ENCODE measurements at regions not wholly inside any gene's neighbourhood (a gene's known extent, or its start where the extent isn't known, plus 50 kb on each side); places are given as distances from the start of the nearest gene placed in this dataset.

DNA sequence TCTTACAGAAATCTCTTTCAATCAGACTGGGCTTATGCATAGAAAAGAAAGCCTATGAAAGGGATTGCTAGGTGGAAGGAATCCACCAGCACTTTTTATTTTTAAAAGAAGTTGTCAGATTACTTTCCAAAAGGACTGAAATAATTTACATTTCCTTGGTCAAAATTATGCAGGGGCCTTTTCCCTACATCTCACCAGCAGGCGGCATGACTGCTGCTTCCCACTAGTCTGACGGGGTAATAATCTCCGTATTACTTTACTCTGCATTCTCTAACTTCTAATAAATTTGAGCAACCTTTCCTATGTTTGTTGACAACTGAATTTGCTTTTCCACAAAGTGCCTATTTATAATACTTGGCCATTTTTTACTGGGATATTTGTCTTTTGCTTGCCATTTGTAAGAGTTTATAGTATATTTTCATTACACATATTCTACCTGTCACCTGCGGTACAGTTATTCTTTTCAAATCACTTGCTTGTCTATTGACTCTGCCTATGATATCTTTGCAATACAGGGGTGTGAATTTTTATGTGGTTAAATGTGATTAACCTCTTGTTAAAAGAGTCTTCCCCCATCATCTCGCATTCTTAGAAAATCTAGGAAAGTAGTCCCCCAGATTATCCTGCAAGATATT lies 51.9 kb upstream of the USP47 start:
- Mint-ChIP-seq H3K4me1 (peaks cover 4% of the 10 kb centered on the region), H3K4me3 (no peak overlapping the region), H3K36me3 (ENCODE audit: low read depth) (peaks cover 2% of the 10 kb centered on the region), H3K27ac (no peak overlapping the region), H3K27me3 (peaks cover 29% of the 10 kb centered on the region)
- ATAC-seq (peak; percentile 44), DNase-seq (no peak)
- H3K9me3 ChIP-seq (ENCODE audit: control insufficient read depth, low read length, poor library complexity, severe bottlenecking), result no peaks in the 10 kb centered on the region

DNA sequence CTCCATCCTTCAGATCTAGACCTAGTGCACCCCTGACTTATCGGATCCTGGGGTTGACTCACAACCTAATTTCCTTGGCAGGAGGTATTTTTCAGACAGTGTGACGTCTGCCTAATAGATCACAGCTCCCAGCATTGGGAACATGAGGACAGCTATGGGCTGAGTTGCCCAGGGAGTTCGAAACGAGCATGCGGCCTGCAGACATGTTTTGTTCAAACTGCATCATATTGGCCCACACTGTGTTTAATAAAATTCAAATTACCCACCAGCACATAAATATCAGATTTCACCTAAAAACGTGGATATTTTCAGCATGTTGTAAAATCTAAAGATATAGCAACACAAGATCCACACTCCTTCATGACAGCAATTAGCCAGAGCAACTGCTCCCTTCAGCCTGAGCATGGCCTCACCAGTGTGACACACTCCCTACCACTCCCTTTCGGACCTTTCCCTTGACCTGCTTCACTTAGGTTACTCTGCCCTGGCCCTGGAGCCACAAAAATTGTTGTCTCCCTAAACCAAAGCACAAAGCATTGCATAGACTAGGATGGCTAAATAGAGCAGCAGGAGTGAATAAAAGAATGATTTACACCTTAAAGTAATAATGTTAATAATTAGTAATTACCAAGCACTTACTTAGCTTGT lies 53.6 kb upstream of the USP47 start:
- no peak overlapping the region for H3K27ac Mint-ChIP-seq
- peak; percentile 12 for ATAC-seq
- H3K4me3 Mint-ChIP-seq, result no peak overlapping the region
- no peaks in the 10 kb centered on the region for H3K9me3 ChIP-seq (ENCODE audit: control insufficient read depth, low read length, poor library complexity, severe bottlenecking)
- H3K4me1 Mint-ChIP-seq, result peaks cover 4% of the 10 kb centered on the region
- DNase-seq, result no peak
- peaks cover 34% of the 10 kb centered on the region for H3K27me3 Mint-ChIP-seq
- no peaks in the 10 kb centered on the region for H3K36me3 Mint-ChIP-seq (ENCODE audit: low read depth)

DNA sequence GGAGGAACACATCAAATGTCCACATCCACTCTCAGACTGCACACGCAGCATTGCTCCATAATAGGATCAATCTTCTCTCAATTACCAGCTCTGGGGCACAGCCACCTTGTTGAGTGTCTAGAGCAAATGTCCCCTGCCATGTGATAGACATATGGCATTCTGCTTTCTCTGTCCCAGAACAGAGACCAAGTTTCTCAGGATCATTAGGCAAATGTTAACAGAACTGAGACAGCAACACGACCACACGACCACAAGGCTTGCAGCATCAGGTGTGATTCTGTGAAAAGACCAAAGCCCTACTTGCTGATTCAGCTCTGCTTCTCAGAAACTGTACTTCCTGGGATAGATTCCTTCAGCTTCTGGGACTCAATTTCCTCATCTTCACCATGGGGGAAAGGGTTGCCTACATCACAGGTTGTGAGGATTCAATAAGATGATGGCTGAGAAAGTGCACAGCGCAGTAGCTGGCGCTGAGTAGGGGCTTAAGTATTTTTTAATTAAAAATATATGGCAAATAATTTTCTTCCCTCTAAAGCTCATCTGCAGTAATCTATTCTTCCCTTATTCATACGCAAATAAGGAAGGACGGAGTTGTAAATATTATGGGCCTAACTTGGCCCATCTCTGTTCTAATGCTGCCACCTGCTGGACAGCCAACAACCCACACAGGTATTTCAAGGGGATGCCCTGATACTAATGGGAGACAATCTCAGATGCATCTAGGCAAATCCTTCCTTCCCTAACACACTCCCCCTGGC lies 54.3 kb upstream of the USP47 start:
- H3K27ac Mint-ChIP-seq, result no peak overlapping the region
- no peaks in the 10 kb centered on the region for H3K9me3 ChIP-seq (ENCODE audit: control insufficient read depth, low read length, poor library complexity, severe bottlenecking)
- H3K4me3 Mint-ChIP-seq, result no peak overlapping the region
- ATAC-seq, result peak; percentile 88
- peak; percentile 34 to 65 (median 41) for DNase-seq
- no peaks in the 10 kb centered on the region for H3K36me3 Mint-ChIP-seq (ENCODE audit: low read depth)
- H3K27me3 Mint-ChIP-seq, result peaks cover 31% of the 10 kb centered on the region
- H3K4me1 Mint-ChIP-seq, result peaks cover 4% of the 10 kb centered on the region

DNA sequence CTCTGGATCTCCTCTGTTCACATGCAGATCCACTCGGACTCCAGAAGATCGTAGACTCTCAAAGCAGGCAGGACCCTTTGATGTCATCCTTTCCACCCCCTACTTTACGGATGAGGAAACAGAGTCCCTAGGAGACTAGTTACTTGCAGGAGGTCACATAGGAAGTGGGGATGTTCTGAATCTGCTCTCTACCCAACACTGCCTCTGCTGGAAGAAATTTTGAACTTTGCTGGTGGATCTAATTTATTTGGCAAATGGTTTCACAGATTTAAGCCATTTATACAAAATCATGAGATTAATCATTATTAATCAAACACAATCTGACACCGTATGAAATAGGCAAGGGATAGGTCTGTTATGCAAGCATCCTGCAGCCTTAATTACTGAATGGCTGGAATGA lies 55.0 kb upstream of the USP47 start:
- Mint-ChIP-seq H3K36me3 (ENCODE audit: low read depth) (no peaks in the 10 kb centered on the region), H3K4me3 (no peak overlapping the region), H3K4me1 (peaks cover 4% of the 10 kb centered on the region), H3K27me3 (peaks cover 38% of the 10 kb centered on the region), H3K27ac (no peak overlapping the region)
- ATAC-seq (no peak), DNase-seq (no peak)
- no peaks in the 10 kb centered on the region for H3K9me3 ChIP-seq (ENCODE audit: control insufficient read depth, low read length, poor library complexity, severe bottlenecking)

DNA sequence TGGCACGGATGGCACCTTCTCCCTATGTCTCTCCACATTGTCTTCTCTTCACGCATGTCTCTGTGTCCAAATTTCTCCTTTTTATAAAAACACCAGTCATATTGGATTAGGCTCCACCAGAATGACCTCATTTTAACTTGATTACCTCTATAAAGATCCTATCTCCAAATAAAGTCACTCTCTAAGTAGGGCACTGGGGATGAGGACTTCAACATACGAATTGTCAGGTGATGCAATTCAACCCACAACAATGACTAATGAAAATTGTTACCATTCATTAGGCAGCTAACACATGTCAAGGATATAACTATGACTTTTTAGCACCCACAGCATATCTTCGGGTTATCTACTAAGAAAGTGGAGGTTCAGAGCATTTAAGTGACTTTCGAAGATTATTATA lies 55.5 kb upstream of the USP47 start:
- H3K9me3 ChIP-seq (ENCODE audit: control insufficient read depth, low read length, poor library complexity, severe bottlenecking), result no peaks in the 10 kb centered on the region
- Mint-ChIP-seq H3K4me1 (peaks cover 4% of the 10 kb centered on the region), H3K27ac (no peak overlapping the region), H3K4me3 (no peak overlapping the region), H3K27me3 (peaks cover 40% of the 10 kb centered on the region), H3K36me3 (ENCODE audit: low read depth) (no peaks in the 10 kb centered on the region)
- no peak for DNase-seq
- no peak for ATAC-seq

DNA sequence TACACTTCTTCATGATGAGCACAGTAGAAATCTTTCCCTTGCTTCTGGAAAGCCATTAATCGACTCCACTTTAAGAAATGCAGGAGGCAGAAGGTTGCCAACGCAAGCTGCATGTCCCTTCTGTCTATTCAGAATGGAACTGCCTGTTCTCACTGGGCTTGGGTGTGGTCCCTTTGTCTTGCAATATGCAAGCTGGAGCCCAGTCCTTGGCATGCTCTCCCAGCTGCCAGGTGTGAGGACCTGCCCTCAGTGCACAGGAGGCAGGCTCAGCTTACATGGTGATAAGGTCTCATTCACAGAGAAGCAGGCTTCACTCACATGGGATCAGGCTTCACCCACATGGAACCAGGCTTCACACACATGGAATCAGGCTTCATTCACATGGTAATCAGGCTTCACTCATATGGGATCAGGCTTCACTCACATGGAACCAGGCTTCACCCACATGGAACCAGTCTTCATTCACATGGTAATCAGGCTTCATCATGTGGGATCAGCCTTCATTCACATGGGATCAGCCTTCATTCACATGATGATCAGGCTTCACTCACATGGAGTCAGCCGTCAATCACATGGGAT lies 59.2 kb upstream of the USP47 start:
- no peak for DNase-seq
- no peak for ATAC-seq
- peaks cover under 1% of the 10 kb centered on the region for H3K4me1 Mint-ChIP-seq
- H3K4me3 Mint-ChIP-seq, result no peak overlapping the region
- no peaks in the 10 kb centered on the region for H3K36me3 Mint-ChIP-seq (ENCODE audit: low read depth)
- no peak overlapping the region for H3K27ac Mint-ChIP-seq
- no peaks in the 10 kb centered on the region for H3K9me3 ChIP-seq (ENCODE audit: control insufficient read depth, low read length, poor library complexity, severe bottlenecking)
- peaks cover 65% of the 10 kb centered on the region for H3K27me3 Mint-ChIP-seq

DNA sequence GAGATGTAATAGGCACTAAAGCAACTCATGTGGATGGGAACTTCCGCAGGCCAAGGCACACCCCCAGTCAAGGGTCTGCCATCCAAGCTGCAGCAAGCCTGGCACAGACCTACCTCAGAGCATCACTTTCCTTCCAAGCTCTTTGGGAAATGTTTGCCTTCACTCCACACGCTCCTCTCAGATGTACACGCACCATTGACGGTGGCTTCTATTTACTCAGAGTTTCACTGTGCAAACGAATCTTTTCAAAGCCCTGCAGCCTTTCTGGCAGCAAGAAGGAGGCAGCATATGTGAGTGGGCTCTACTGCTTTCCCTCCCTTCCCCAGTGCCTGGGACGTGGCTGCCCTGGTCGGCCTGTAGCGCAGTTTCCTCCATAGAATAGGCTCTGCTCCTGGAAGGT lies 60.9 kb upstream of the USP47 start:
- no peaks in the 10 kb centered on the region for H3K4me1 Mint-ChIP-seq
- ATAC-seq (no peak), DNase-seq (no peak)
- H3K27ac Mint-ChIP-seq, result no peak overlapping the region
- no peaks in the 10 kb centered on the region for H3K9me3 ChIP-seq (ENCODE audit: control insufficient read depth, low read length, poor library complexity, severe bottlenecking)
- H3K36me3 Mint-ChIP-seq (ENCODE audit: low read depth), result no peaks in the 10 kb centered on the region
- no peak overlapping the region for H3K4me3 Mint-ChIP-seq
- peaks cover 73% of the 10 kb centered on the region for H3K27me3 Mint-ChIP-seq

DNA sequence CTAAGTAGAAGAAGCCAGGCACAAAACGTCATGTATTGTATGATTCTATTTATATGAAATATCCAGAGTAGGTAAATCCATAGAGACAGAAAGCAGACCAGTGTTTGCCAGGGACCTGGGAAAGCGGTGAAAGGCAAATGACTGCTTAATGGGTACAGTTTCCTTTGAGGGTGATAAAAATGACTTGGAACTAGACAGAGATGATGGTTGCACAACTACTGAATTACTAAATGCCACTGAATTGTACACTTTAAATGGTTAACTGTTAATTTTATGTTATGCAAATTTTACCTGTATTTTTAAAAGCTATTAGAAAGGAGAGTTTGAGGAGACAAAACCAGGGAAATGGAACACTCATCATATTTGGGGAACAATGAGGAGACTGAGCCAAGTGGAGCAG lies 61.8 kb upstream of the USP47 start:
- H3K36me3 Mint-ChIP-seq (ENCODE audit: low read depth), result no peaks in the 10 kb centered on the region
- ATAC-seq, result no peak
- H3K9me3 ChIP-seq (ENCODE audit: control insufficient read depth, low read length, poor library complexity, severe bottlenecking), result no peaks in the 10 kb centered on the region
- DNase-seq, result no peak
- no peak overlapping the region for H3K27ac Mint-ChIP-seq
- H3K4me3 Mint-ChIP-seq, result no peak overlapping the region
- no peaks in the 10 kb centered on the region for H3K4me1 Mint-ChIP-seq
- H3K27me3 Mint-ChIP-seq, result peaks cover 74% of the 10 kb centered on the region

DNA sequence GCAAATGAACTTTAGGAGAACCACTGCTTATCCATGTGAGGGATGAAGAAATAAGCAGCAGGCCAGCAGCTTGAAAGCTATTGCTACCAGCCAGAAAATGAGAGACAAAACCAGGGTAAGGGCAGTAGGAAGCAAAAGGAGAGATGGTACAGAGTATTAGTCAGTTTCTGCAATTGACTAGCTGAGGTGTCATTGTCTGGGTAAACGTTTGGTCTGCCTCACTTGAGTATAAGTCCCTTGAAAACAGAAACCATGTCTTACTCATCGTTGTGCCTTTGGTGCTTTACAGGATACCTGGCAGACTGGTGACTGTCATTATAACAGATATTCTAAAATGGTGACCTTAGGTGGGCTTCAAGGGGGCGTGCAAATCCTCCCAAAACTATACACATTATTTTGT lies 63.9 kb upstream of the USP47 start:
- H3K9me3 ChIP-seq (ENCODE audit: control insufficient read depth, low read length, poor library complexity, severe bottlenecking), result no peaks in the 10 kb centered on the region
- Mint-ChIP-seq H3K4me1 (no peaks in the 10 kb centered on the region), H3K4me3 (no peak overlapping the region), H3K36me3 (ENCODE audit: low read depth) (no peaks in the 10 kb centered on the region), H3K27ac (no peak overlapping the region), H3K27me3 (peaks cover 66% of the 10 kb centered on the region)
- ATAC-seq (no peak), DNase-seq (no peak)

DNA sequence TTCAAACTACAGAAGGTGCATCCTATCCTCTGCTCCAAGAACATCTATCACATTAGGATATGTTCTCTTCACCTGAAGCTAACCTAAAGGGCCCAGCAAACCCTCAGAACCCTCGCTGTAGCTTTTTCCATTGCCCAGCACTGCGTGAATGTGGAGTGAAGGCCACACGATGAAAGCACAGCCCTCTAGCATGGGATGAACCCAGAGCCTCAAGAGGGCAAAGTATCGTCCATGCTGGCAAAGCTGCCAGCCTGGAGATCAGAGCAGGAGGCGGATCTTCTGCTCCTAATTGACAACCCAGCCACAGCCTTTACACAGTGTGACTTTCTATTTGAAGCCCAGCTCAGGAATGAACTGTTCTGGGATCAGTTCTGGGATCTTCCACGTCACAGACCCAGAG lies 65.1 kb upstream of the USP47 start:
- Mint-ChIP-seq H3K4me3 (no peak overlapping the region), H3K4me1 (no peaks in the 10 kb centered on the region), H3K27me3 (peaks cover 66% of the 10 kb centered on the region), H3K27ac (no peak overlapping the region), H3K36me3 (ENCODE audit: low read depth) (no peaks in the 10 kb centered on the region)
- ATAC-seq (no peak), DNase-seq (no peak)
- no peaks in the 10 kb centered on the region for H3K9me3 ChIP-seq (ENCODE audit: control insufficient read depth, low read length, poor library complexity, severe bottlenecking)

DNA sequence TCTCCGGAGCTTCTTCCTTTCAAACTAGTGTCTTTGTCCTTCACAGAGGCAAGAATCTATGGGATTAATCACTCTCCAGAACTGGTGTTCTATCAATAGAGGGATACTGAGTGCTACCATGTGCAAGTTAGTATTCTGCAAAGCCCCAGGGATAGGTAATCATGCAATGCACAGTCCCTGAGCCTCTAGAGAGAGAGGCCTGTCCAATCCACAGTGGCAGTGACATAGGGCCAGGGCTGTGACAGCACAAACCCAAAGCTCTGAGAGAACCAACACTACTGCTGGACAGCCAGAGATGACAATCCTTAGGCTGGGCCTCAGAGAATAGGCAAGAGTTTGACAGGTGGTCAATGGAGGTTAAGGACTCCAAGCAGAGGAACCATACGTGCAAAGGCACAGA lies 66.8 kb upstream of the USP47 start:
- no peak for DNase-seq
- Mint-ChIP-seq H3K36me3 (ENCODE audit: low read depth) (no peaks in the 10 kb centered on the region), H3K27me3 (peaks cover 69% of the 10 kb centered on the region), H3K4me3 (no peak overlapping the region), H3K4me1 (no peaks in the 10 kb centered on the region), H3K27ac (no peak overlapping the region)
- ATAC-seq, result no peak
- no peaks in the 10 kb centered on the region for H3K9me3 ChIP-seq (ENCODE audit: control insufficient read depth, low read length, poor library complexity, severe bottlenecking)

DNA sequence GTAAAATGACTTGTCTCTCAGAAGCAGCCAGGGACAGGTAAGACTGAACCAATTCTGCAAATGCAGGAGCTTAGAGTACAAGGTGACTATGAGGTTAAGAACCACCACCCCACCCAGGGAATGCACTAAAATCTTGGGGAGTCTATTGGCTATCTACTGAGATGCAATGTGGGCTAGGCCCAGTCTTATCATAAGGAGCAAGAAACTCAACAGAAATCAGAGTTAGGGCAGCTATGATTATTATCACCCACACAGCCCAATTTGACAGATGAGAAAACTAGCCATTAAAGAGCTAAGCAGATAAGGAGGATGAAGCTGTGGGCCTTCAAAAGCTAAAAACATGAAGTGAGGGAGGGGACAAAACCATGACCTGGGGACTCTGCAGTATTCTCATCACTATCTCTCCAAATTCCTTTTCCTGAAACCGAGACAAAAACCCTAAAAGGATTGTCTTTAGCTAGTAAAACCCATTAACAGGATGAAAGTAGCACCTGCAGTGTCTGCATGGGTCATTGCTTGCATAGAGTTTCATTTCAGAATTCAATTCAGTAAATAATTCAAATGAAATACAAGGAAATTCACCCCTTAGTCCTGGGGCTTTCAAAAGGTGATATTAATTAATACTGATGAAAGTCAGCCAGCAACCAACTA lies 68.8 kb upstream of the USP47 start:
- H3K4me1 Mint-ChIP-seq, result no peaks in the 10 kb centered on the region
- DNase-seq (no peak), ATAC-seq (no peak)
- no peak overlapping the region for H3K4me3 Mint-ChIP-seq
- no peaks in the 10 kb centered on the region for H3K9me3 ChIP-seq (ENCODE audit: control insufficient read depth, low read length, poor library complexity, severe bottlenecking)
- H3K27ac Mint-ChIP-seq, result no peak overlapping the region
- no peaks in the 10 kb centered on the region for H3K36me3 Mint-ChIP-seq (ENCODE audit: low read depth)
- H3K27me3 Mint-ChIP-seq, result peaks cover 60% of the 10 kb centered on the region

DNA sequence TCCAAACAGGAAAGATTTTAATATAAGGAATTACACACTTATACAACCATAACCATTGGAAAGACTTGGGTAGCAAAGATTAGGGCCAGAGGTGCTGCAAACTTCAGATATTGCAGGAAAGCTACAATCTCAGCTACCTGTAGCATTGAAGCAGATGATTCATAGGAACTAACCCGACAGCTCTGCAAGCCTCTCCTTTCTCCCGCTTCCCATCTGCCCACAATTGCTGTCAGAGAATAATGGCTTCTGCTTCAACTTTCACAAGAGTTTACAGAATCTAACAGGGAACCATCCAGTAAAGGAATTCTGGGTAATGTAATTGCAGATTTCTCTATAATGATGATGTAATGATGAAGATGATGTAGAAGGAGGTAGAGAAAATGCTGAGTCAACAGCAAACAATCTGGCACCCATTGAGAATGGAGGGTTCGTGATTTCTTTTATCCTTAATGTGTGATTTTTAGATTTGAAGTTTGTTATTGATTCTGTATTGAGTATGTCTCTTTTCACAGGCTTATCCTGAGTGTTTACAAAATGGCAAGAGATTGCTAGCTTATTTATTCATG lies 70.8 kb upstream of the USP47 start:
- H3K27me3 Mint-ChIP-seq, result peaks cover 50% of the 10 kb centered on the region
- DNase-seq (no peak), ATAC-seq (no peak)
- H3K27ac Mint-ChIP-seq, result no peak overlapping the region
- H3K36me3 Mint-ChIP-seq (ENCODE audit: low read depth), result no peaks in the 10 kb centered on the region
- no peaks in the 10 kb centered on the region for H3K4me1 Mint-ChIP-seq
- H3K9me3 ChIP-seq (ENCODE audit: control insufficient read depth, low read length, poor library complexity, severe bottlenecking), result no peaks in the 10 kb centered on the region
- no peak overlapping the region for H3K4me3 Mint-ChIP-seq

Data from T-helper 17 cell (primary cell).